ENCODE measurements at regions not wholly inside any gene's neighbourhood (a gene's known extent, or its start where the extent isn't known, plus 50 kb on each side); places are given as distances from the start of the nearest gene placed in this dataset.

GRCh38 chr12:127459687-127460086 is 807.3 kb upstream of the TMEM132C start:
- ATAC-seq (no peak), DNase-seq (no peak)
- Histone ChIP-seq H3K27ac (no peak overlapping the region), H3K4me3 (no peak overlapping the region), H3K36me3 (no peaks in the 10 kb centered on the region), H3K9me3 (no peaks in the 10 kb centered on the region), H3K4me1 (no peaks in the 10 kb centered on the region), H3K27me3 (no peaks in the 10 kb centered on the region)
- no peak for TF ChIP-seq CTCF (IDR thresholded peaks at IDR 0.05)
- no peak for TF ChIP-seq POLR2A (IDR thresholded peaks at IDR 0.05)
- intact Hi-C loops (cut with DNase I), result no loop called here
- WGBS (ENCODE audit: insufficient coverage, low coverage, low lambda C conversion rate, missing lambda C conversion rate), result 68% methylated on average over 6 of the region's 6 CpGs

DNA sequence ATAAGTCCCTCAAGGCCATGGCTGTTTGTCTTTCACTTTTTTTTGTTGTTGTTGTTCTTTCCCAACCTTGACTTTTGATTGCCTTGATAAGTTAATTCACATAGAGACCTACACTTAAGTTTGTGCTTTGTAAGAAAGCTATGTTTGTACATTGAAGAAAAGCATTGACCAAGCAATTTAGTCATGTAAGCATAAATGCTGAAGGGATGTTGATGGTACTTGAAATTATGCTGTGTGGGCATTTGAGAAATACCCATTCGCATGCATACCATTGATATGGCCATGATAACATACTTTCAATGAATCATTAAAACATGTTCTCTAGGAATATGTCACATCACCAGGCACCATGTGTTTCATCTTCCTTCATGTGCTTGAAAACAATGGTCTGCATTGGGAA is 803.7 kb upstream of the TMEM132C start:
- intact Hi-C loops (cut with DNase I), result no loop called here
- no peaks in the 10 kb centered on the region for H3K36me3 ChIP-seq
- ATAC-seq, result no peak
- no peaks in the 10 kb centered on the region for H3K27me3 ChIP-seq
- DNase-seq, result no peak
- no peak overlapping the region for H3K4me3 ChIP-seq
- WGBS (ENCODE audit: insufficient coverage, low coverage, low lambda C conversion rate, missing lambda C conversion rate), result 92% methylated on average over 1 of the region's 1 CpG
- no peaks in the 10 kb centered on the region for H3K4me1 ChIP-seq
- H3K9me3 ChIP-seq, result no peaks in the 10 kb centered on the region
- no peak for TF ChIP-seq CTCF (IDR thresholded peaks at IDR 0.05)
- no peak overlapping the region for H3K27ac ChIP-seq

DNA sequence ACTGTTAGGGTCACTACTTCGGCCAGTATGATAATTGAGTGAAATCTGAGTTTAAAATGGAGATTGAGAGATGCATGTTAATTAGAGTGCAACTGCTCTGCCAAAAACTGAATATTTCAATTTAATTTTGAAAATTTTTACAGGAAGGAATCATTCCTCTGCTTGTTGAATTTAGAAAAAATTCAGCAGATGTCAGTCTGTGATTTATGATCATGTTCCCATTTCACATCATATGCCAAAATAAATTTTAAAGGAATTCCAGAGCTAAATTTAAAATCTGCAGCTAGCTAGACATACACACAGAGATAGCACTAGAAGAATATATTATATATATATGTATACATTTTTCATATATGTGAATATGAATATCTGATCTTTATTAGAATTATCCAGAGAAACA is 797.6 kb upstream of the TMEM132C start:
- intact Hi-C loops (cut with DNase I), result no loop called here
- H3K36me3 ChIP-seq, result no peaks in the 10 kb centered on the region

DNA sequence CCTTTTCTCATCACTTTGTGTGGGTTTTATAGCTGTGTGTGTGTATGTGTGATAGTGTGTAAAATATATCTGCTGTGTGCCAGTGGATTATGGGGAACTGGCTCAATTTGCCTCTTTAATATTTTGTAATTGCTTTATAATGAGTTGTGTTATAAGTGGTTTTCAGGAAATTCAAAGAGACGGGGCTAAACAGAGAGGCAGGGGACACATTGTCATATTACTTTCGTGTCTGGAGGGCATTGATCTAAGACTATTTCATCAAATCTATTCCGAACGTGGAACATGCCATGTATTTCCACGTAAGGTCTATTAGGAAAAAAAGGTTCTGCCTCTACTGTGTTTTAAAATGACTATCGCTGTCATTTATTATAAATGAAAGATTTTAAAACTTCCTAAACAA is 793.2 kb upstream of the TMEM132C start:
- Histone ChIP-seq H3K9me3 (no peaks in the 10 kb centered on the region), H3K27ac (no peak overlapping the region), H3K4me3 (no peak overlapping the region), H3K36me3 (no peaks in the 10 kb centered on the region), H3K4me1 (no peaks in the 10 kb centered on the region), H3K27me3 (no peaks in the 10 kb centered on the region)
- no peak for TF ChIP-seq POLR2A (IDR thresholded peaks at IDR 0.05)
- no peak for TF ChIP-seq CTCF (IDR thresholded peaks at IDR 0.05)
- no peak for DNase-seq
- ATAC-seq, result no peak
- intact Hi-C loops (cut with DNase I), result no loop called here
- WGBS (ENCODE audit: insufficient coverage, low coverage, low lambda C conversion rate, missing lambda C conversion rate), result 43% methylated on average over 6 of the region's 6 CpGs

More for the DNA sequence above, 797.6 kb upstream of the TMEM132C start:
- Histone ChIP-seq H3K9me3 (no peaks in the 10 kb centered on the region), H3K27ac (no peak overlapping the region), H3K27me3 (no peaks in the 10 kb centered on the region), H3K4me3 (no peak overlapping the region), H3K4me1 (no peaks in the 10 kb centered on the region)
- DNase-seq (no peak), ATAC-seq (no peak)
- TF ChIP-seq CTCF (IDR thresholded peaks at IDR 0.05) (no peak), POLR2A (IDR thresholded peaks at IDR 0.05) (no peak)
- WGBS (ENCODE audit: insufficient coverage, low coverage, low lambda C conversion rate, missing lambda C conversion rate), result 58% methylated on average over 1 of the region's 1 CpG

- H3K27me3 ChIP-seq, result no peaks in the 10 kb centered on the region
- H3K4me1 ChIP-seq, result no peaks in the 10 kb centered on the region
- no peak overlapping the region for H3K27ac ChIP-seq
- no peaks in the 10 kb centered on the region for H3K36me3 ChIP-seq
- H3K9me3 ChIP-seq, result no peaks in the 10 kb centered on the region
- DNase-seq (no peak), ATAC-seq (no peak)
- 79% methylated on average over 4 of the region's 5 CpGs for WGBS (ENCODE audit: insufficient coverage, low coverage, low lambda C conversion rate, missing lambda C conversion rate)
- no peak overlapping the region for H3K4me3 ChIP-seq
- TF ChIP-seq POLR2A (IDR thresholded peaks at IDR 0.05), result no peak
- no peak for TF ChIP-seq CTCF (IDR thresholded peaks at IDR 0.05)
- intact Hi-C loops (cut with DNase I), result no loop called here
Measured at GRCh38 chr12:127479256-127479655, 787.7 kb upstream of the TMEM132C start.
